ENCODE measurements at regions not wholly inside any gene's neighbourhood (a gene's known extent, or its start where the extent isn't known, plus 50 kb on each side); places are given as distances from the start of the nearest gene placed in this dataset.

- Histone ChIP-seq H4K20me1 (ENCODE audit: insufficient read depth, low read length) (no peaks in the 10 kb centered on the region), H3K4me2 (ENCODE audit: low read length) (no peak overlapping the region), H3F3A (ENCODE audit: insufficient read depth, low read length) (no peaks in the 10 kb centered on the region), H3K79me2 (ENCODE audit: insufficient read depth, low read length) (no peaks in the 10 kb centered on the region), H3K9ac (ENCODE audit: low read length) (no peak overlapping the region), H2AFZ (ENCODE audit: low read length) (no peak overlapping the region), H3K9me3 (ENCODE audit: low read length) (no peaks in the 10 kb centered on the region), H3K9me2 (ENCODE audit: low read depth, low read length) (no peaks in the 10 kb centered on the region), H3K27ac (ENCODE audit: low read depth, low read length, poor library complexity, severe bottlenecking) (no peak overlapping the region), H3K4me3 (ENCODE audit: low read depth, low read length, poor library complexity, severe bottlenecking) (no peak overlapping the region), H3K4me1 (ENCODE audit: insufficient read depth, low read length, severe bottlenecking) (no peaks in the 10 kb centered on the region), H3K36me3 (ENCODE audit: insufficient read depth, low read length) (no peaks in the 10 kb centered on the region), H3K27me3 (ENCODE audit: insufficient read depth, low read length) (no peaks in the 10 kb centered on the region)
- no peak for TF ChIP-seq CTCF (IDR thresholded peaks at IDR 0.05; ENCODE audit: low read length)
- TF ChIP-seq EZH2 (IDR thresholded peaks at IDR 0.05; ENCODE audit: borderline replicate concordance, low read length), result no peak
These were observed 468.2 kb downstream of the NTRK2 start for GRCh38 chr9:85137696-85138095.

- Histone ChIP-seq H3F3A (ENCODE audit: insufficient read depth, low read length) (no peaks in the 10 kb centered on the region), H3K4me3 (ENCODE audit: low read depth, low read length, poor library complexity, severe bottlenecking) (no peak overlapping the region), H3K9me2 (ENCODE audit: low read depth, low read length) (no peaks in the 10 kb centered on the region), H3K4me2 (ENCODE audit: low read length) (no peak overlapping the region), H4K20me1 (ENCODE audit: insufficient read depth, low read length) (no peaks in the 10 kb centered on the region), H3K4me1 (ENCODE audit: insufficient read depth, low read length, severe bottlenecking) (no peaks in the 10 kb centered on the region), H2AFZ (ENCODE audit: low read length) (no peak overlapping the region), H3K9ac (ENCODE audit: low read length) (no peak overlapping the region), H3K36me3 (ENCODE audit: insufficient read depth, low read length) (no peaks in the 10 kb centered on the region), H3K27me3 (ENCODE audit: insufficient read depth, low read length) (no peaks in the 10 kb centered on the region), H3K9me3 (ENCODE audit: low read length) (no peaks in the 10 kb centered on the region), H3K79me2 (ENCODE audit: insufficient read depth, low read length) (no peaks in the 10 kb centered on the region), H3K27ac (ENCODE audit: low read depth, low read length, poor library complexity, severe bottlenecking) (no peak overlapping the region)
- TF ChIP-seq CTCF (IDR thresholded peaks at IDR 0.05; ENCODE audit: low read length), result no peak
- TF ChIP-seq EZH2 (IDR thresholded peaks at IDR 0.05; ENCODE audit: borderline replicate concordance, low read length), result no peak
These were observed 467.5 kb downstream of the NTRK2 start for GRCh38 chr9:85136987-85137386.

- Histone ChIP-seq H3K79me2 (ENCODE audit: insufficient read depth, low read length) (no peaks in the 10 kb centered on the region), H3K9ac (ENCODE audit: low read length) (no peak overlapping the region), H3K27me3 (ENCODE audit: insufficient read depth, low read length) (no peaks in the 10 kb centered on the region), H3K27ac (ENCODE audit: low read depth, low read length, poor library complexity, severe bottlenecking) (no peak overlapping the region), H3K36me3 (ENCODE audit: insufficient read depth, low read length) (no peaks in the 10 kb centered on the region), H3K9me2 (ENCODE audit: low read depth, low read length) (no peaks in the 10 kb centered on the region), H3K4me3 (ENCODE audit: low read depth, low read length, poor library complexity, severe bottlenecking) (no peak overlapping the region), H2AFZ (ENCODE audit: low read length) (no peak overlapping the region), H4K20me1 (ENCODE audit: insufficient read depth, low read length) (no peaks in the 10 kb centered on the region), H3K4me1 (ENCODE audit: insufficient read depth, low read length, severe bottlenecking) (no peaks in the 10 kb centered on the region), H3K9me3 (ENCODE audit: low read length) (no peaks in the 10 kb centered on the region), H3F3A (ENCODE audit: insufficient read depth, low read length) (no peaks in the 10 kb centered on the region), H3K4me2 (ENCODE audit: low read length) (no peak overlapping the region)
- no peak for TF ChIP-seq EZH2 (IDR thresholded peaks at IDR 0.05; ENCODE audit: borderline replicate concordance, low read length)
- TF ChIP-seq CTCF (IDR thresholded peaks at IDR 0.05; ENCODE audit: low read length), result no peak
These were observed 467.0 kb downstream of the NTRK2 start for GRCh38 chr9:85136507-85136906.
